Neuronal stem cell (in vitro differentiated cells): ENCODE measurements at regions not wholly inside any gene's neighbourhood (a gene's known extent, or its start where the extent isn't known, plus 50 kb on each side); places are given as distances from the start of the nearest gene placed in this dataset.
"Not testable (repeated sequence)": the region's sequence is repeated elsewhere in the genome, so short reads cannot be mapped to it uniquely, and the experiment has no call there.

Experiments
- DNase-seq: peaks from one replicate; pipeline ENCODE4 v3.0.0-alpha.2; 2013; ENCODE audit warnings: low spot score
- H2AFZ ChIP-seq: one replicate; pipeline ENCODE4 v1.6.1; 2013; ENCODE audit warnings: mild to moderate bottlenecking, low read length, inconsistent platforms
- H2AK5ac ChIP-seq: 2 replicates; pipeline ENCODE4 v1.6.1; 2013; ENCODE audit warnings: low read depth, mild to moderate bottlenecking, inconsistent platforms, low read length, moderate library complexity, mixed read lengths
- H2BK120ac ChIP-seq: 2 replicates; pipeline ENCODE4 v1.6.1; 2013; ENCODE audit warnings: low read depth, mild to moderate bottlenecking, inconsistent platforms, low read length, moderate library complexity, mixed read lengths
- H2BK12ac ChIP-seq: one replicate; pipeline ENCODE4 v1.6.1; 2013; ENCODE audit warnings: low read length, inconsistent platforms
- H2BK15ac ChIP-seq: 2 replicates; pipeline ENCODE4 v1.6.1; 2013; ENCODE audit warnings: mild to moderate bottlenecking, low read length, inconsistent platforms, mixed read lengths
- H2BK5ac ChIP-seq: one replicate; pipeline ENCODE4 v1.6.1; 2013; ENCODE audit warnings: inconsistent platforms, mild to moderate bottlenecking, low read length, moderate library complexity
- H3K14ac ChIP-seq: one replicate; pipeline ENCODE4 v1.6.1; 2013; ENCODE audit warnings: low read length, inconsistent platforms
- H3K18ac ChIP-seq: 2 replicates; pipeline ENCODE4 v1.6.1; 2013; ENCODE audit warnings: low read length, inconsistent platforms
- H3K23ac ChIP-seq: 2 replicates; pipeline ENCODE4 v1.6.1; 2013; ENCODE audit warnings: low read depth, mild to moderate bottlenecking, mixed read lengths, low read length, inconsistent platforms; ENCODE audit not compliant: poor library complexity
- H3K27ac ChIP-seq: replicated peaks from 3 replicates; pipeline ENCODE4 v1.5.1; 2013; ENCODE audit warnings: low read length, inconsistent platforms
- H3K27me3 ChIP-seq, 3 experiments: 2 replicates each; pipeline ENCODE4 v1.6.1; 2013; ENCODE audit warnings: low read length in 3 of 3, mild to moderate bottlenecking in 2 of 3, inconsistent platforms in 1 of 3, low read depth in 1 of 3, mixed read lengths in 1 of 3, moderate library complexity in 1 of 3; ENCODE audit not compliant: control insufficient read depth in 3 of 3, insufficient read depth in 3 of 3
- H3K36me3 ChIP-seq, 2 donors: replicated peaks in 1 of 2; 2 replicates each; pipeline ENCODE4 v1.6.1; 2013; ENCODE audit warnings: low read length in 2 of 2; ENCODE audit not compliant: control insufficient read depth in 2 of 2, insufficient read depth in 2 of 2
- H3K4ac ChIP-seq: 2 replicates; pipeline ENCODE4 v1.6.1; 2013; ENCODE audit warnings: inconsistent platforms, mild to moderate bottlenecking, low read length, moderate library complexity
- H3K4me1 ChIP-seq, 2 donors: 1 replicate in 1 of 2; 2 replicates in 1 of 2; pipeline ENCODE4 v1.6.1; 2013; ENCODE audit warnings: low read length in 2 of 2, low read depth in 1 of 2; ENCODE audit not compliant: control insufficient read depth in 2 of 2, insufficient read depth in 1 of 2
- H3K4me2 ChIP-seq: one replicate; pipeline ENCODE4 v1.6.1; 2013; ENCODE audit warnings: mild to moderate bottlenecking, low read length, inconsistent platforms; ENCODE audit not compliant: insufficient read depth, poor library complexity, severe bottlenecking
- H3K4me3 ChIP-seq, 2 donors: 2 replicates each; pipeline ENCODE4 v1.5.1; 2013; ENCODE audit warnings: low read length in 2 of 2, mild to moderate bottlenecking in 2 of 2, inconsistent platforms in 1 of 2, moderate library complexity in 1 of 2
- H3K79me1 ChIP-seq: one replicate; pipeline ENCODE4 v1.6.1; 2013; ENCODE audit warnings: low read depth, mild to moderate bottlenecking, inconsistent platforms, low read length, moderate library complexity
- H3K9ac ChIP-seq: one replicate; pipeline ENCODE4 v1.6.1; 2013; ENCODE audit warnings: mild to moderate bottlenecking, low read depth, low read length, inconsistent platforms; ENCODE audit not compliant: poor library complexity
- H3K9me3 ChIP-seq, 2 donors: replicated peaks in 1 of 2; 2 replicates each; pipeline versions ENCODE3 to v1.6.1; 2013; ENCODE audit warnings: low read length in 2 of 2, mild to moderate bottlenecking in 2 of 2, inconsistent platforms in 1 of 2, low read depth in 1 of 2, mixed read lengths in 1 of 2, moderate library complexity in 1 of 2; ENCODE audit not compliant: control insufficient read depth in 2 of 2, insufficient read depth in 1 of 2
- H4K8ac ChIP-seq: one replicate; pipeline ENCODE4 v1.6.1; 2013; ENCODE audit warnings: low read depth, mild to moderate bottlenecking, inconsistent platforms, low read length, moderate library complexity
- H4K91ac ChIP-seq: one replicate; pipeline ENCODE4 v1.6.1; 2013; ENCODE audit warnings: low read length, low read depth, mild to moderate bottlenecking, inconsistent platforms; ENCODE audit not compliant: poor library complexity
- WGBS, 2 donors: extraction: QIAGEN DNeasy Blood & Tissue Kit; methylation state at CpG; one replicate each; pipeline ENCODE4 v1.1.7; 2013; ENCODE audit warnings: missing lambda C conversion rate in 2 of 2, mixed read lengths in 1 of 2; ENCODE audit not compliant: insufficient read length in 2 of 2, insufficient replicate concordance in 1 of 2; ENCODE audit errors: extremely low coverage in 2 of 2; 5-methylcytosine and 5-hydroxymethylcytosine counted together

GRCh38 chr4:3589946-3590924 is 58.0 kb upstream of the LRPAP1 start:
- WGBS, 2 donors = no CpG with 5 or more reads among the region's 21 CpGs
- not testable (repeated sequence) for H3K27ac ChIP-seq, H2BK5ac ChIP-seq, H3K79me1 ChIP-seq, H3K9ac ChIP-seq, H3K27me3 ChIP-seq, H2BK120ac ChIP-seq, H2AK5ac ChIP-seq, H2AFZ ChIP-seq, H3K18ac ChIP-seq, H3K36me3 ChIP-seq, DNase-seq, H3K14ac ChIP-seq, H3K23ac ChIP-seq, H4K91ac ChIP-seq, H2BK12ac ChIP-seq, H4K8ac ChIP-seq, H3K4me3 ChIP-seq, H3K4me1 ChIP-seq, H2BK15ac ChIP-seq, H3K9me3 ChIP-seq, H3K4me2 ChIP-seq, H3K4ac ChIP-seq

GRCh38 chr4:3589379-3589778 is 57.2 kb upstream of the LRPAP1 start:
- H3K27ac ChIP-seq, H2BK15ac ChIP-seq, DNase-seq, H3K14ac ChIP-seq, H3K23ac ChIP-seq, H3K18ac ChIP-seq, H3K4me3 ChIP-seq, H2BK12ac ChIP-seq, H3K79me1 ChIP-seq, H3K4me1 ChIP-seq, H4K91ac ChIP-seq, H3K4me2 ChIP-seq, H3K9me3 ChIP-seq, H3K4ac ChIP-seq, H2AK5ac ChIP-seq, H2BK5ac ChIP-seq, H3K9ac ChIP-seq, H4K8ac ChIP-seq, H3K27me3 ChIP-seq, H2BK120ac ChIP-seq, H3K36me3 ChIP-seq, H2AFZ ChIP-seq: not testable (repeated sequence)
- WGBS, 2 donors = no CpG with 5 or more reads among the region's 11 CpGs

GRCh38 chr4:3588517-3589194 is 56.4 kb upstream of the LRPAP1 start:
- H3K14ac ChIP-seq, H2AFZ ChIP-seq, H2BK120ac ChIP-seq, H2BK5ac ChIP-seq, H3K4me2 ChIP-seq, H3K36me3 ChIP-seq, H2BK12ac ChIP-seq, H3K9ac ChIP-seq, H3K18ac ChIP-seq, DNase-seq, H4K8ac ChIP-seq, H2BK15ac ChIP-seq, H3K27me3 ChIP-seq, H3K4ac ChIP-seq, H3K9me3 ChIP-seq, H4K91ac ChIP-seq, H3K23ac ChIP-seq, H2AK5ac ChIP-seq, H3K27ac ChIP-seq, H3K4me1 ChIP-seq, H3K4me3 ChIP-seq, H3K79me1 ChIP-seq: not testable (repeated sequence)
- no CpG with 5 or more reads among the region's 10 CpGs for WGBS, 2 donors

- H3K9ac ChIP-seq, DNase-seq, H3K79me1 ChIP-seq, H2BK12ac ChIP-seq, H3K4ac ChIP-seq, H3K14ac ChIP-seq, H2AK5ac ChIP-seq, H2BK15ac ChIP-seq, H2AFZ ChIP-seq, H3K4me3 ChIP-seq, H3K27me3 ChIP-seq, H3K9me3 ChIP-seq, H3K23ac ChIP-seq, H4K8ac ChIP-seq, H3K36me3 ChIP-seq, H3K27ac ChIP-seq, H2BK5ac ChIP-seq, H3K4me2 ChIP-seq, H2BK120ac ChIP-seq, H4K91ac ChIP-seq, H3K4me1 ChIP-seq: not testable (repeated sequence)
- WGBS, 2 donors = no CpG with 5 or more reads among the region's 10 CpGs
- H3K18ac ChIP-seq = peak overlapping the region; percentile 48
Measured at GRCh38 chr4:3586596-3586995, 54.4 kb upstream of the LRPAP1 start.
